ENCODE measurements at regions not wholly inside any gene's neighbourhood (a gene's known extent, or its start where the extent isn't known, plus 50 kb on each side); places are given as distances from the start of the nearest gene placed in this dataset.
"Not testable (repeated sequence)": the region's sequence is repeated elsewhere in the genome, so short reads cannot be mapped to it uniquely, and the experiment has no call there.

DNA sequence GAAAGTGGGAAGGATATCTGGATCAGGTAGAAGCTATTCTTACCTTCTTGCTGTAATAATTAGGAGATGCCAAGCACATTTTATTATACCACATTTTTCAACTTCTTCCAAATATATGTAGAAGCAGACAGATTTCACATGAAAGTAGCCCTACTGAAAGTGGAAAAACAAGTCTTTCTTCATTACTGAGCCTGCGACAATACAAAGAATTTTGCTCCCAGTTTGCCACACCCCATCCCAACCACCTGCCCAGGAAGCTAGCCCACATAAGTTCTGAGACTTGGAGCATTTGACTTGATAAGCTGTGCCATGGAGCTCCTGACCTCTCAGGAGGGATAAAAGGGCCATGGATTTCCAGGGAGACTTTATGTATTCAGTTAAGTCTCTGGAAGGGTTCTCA is 249.1 kb upstream of the ADCY2 start:
- DNase-seq, result no peak

DNA sequence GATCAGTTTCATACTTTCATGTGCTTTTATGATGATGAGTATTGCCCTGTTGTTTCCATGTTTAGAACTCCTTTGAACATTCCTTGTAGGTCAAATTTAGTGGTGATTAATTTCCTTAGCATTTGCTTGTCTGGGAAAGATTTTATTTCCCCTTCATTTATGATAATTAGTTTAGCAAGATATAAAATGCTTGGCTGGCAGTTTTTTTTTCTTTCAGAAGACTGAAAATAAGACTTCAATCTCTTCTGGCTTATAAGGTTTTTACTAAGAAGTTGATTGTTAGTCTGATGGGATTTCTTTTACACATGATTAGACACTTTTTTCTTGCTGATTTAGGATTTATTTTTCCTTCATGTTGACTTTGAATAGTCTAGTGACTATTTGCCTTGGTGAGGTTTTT is 238.9 kb upstream of the ADCY2 start:
- DNase-seq, result no peak

DNA sequence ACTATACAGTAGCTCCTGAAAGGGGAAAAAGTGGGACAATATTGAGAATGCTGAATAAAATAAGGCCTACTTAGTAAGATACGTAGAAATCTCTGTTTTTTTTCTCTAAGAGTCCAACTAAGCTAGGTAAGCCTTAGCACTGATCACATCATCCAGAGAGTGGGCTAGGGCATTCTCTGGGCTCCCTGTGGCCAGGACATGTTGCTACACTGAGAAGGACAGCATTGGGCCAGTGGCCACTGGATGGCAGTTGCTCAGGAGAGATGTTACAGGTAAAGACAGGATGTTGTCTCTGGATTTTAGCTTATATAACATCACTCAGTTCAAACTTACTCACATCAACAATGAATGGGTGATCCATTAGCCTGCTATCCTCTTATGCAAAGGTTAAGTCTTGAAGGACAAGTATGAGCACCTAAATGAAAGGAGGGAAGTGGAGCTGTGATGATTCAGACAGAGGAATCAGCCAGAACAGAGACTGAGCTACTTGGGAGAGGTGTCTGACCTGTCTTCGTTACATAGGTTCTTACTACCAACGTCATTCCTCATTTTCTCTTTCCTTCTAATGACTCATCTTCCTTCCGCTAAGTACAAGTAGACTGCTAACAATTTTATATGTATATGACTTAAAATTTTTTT is 226.6 kb upstream of the ADCY2 start:
- DNase-seq, result no peak

- DNase-seq, result not testable (repeated sequence)
Observed at GRCh38 chr5:7170785-7171184, 225.2 kb upstream of the ADCY2 start.

- no peak for DNase-seq
Observed at GRCh38 chr5:7179364-7179763, 216.6 kb upstream of the ADCY2 start.

DNA sequence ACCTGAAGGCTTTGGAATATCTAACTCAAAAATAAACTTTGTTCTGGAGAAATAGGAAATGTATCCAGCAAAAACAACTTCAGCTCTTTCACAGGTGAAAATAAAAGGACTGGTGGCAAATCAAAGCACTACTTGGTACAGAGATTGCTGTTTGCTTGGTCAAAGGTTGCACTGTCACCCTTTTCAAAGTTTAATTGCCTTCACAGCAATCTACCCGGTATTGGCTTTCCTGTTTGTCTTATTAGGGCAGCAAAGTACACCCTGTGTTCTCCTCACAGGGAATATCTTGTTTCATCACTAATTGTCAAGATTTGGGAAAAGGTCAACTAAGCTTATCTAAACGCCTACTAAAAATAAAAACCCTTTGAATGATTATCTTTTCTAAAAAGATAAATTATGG is 214.1 kb upstream of the ADCY2 start:
- no peak for DNase-seq

DNA sequence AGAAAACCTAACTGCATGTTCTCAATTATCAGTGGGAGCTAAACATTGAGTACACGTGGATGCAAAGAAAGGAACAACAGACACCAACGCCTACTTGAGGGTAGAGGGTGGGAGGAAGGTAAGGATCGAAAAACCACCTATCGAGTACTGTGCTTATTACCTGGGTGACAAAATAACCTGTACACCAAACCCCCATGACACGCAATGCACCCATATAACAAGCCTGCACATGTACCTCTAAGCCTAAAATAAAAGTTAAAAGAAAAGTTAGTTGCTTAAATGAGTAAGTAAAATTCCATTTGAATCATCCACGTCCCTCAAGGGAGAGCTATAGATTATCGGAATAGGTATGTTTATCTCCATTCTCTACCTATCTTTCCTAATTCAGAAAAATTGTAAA is 210.2 kb upstream of the ADCY2 start:
- DNase-seq, result no peak

DNA sequence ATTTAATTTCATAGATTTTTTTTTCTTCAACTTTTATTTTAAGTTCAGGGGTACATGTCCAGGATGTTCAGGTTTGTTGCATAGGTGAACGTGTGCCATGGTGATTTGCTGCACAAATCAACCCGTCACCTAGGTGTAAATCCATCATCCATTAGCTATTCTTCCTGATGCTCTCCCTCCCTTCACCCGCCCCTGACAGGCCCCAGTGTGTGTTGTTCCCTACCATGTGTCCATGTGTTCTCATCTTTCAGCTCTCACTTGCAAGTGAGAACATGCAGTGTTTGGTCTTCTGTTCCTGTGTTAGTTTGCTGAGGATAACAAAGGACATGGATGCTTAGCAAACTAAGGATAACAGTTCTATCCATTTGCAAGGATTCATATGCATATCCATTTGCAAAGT is 209.1 kb upstream of the ADCY2 start:
- DNase-seq, result no peak

GRCh38 chr5:7190712-7191250 is 205.2 kb upstream of the ADCY2 start:
- no peak for DNase-seq

GRCh38 chr5:7192016-7192415 is 203.9 kb upstream of the ADCY2 start:
- DNase-seq, result no peak

DNA sequence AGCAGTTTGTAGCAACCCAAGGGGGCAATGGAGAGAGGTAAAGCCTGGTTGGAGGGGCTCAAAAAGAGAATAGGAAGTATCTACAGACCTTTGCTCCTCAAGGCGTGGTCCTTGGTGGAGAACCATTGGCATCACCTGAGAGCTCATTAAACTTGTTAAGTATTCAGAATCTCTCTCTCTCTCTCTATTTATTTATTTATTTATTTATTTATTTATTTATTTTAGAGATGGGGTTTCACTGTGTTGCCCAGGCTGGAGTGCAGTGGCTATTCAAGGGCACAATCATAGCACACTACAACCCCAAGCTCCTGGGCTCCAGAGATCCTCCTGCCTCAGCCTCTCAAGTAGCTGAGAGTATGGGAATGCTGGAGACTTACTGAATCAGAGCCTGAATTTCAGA is 193.1 kb upstream of the ADCY2 start:
- DNase-seq, result no peak

- DNase-seq, result no peak
Observed at GRCh38 chr5:7207979-7208378, 188.0 kb upstream of the ADCY2 start.

- no peak for DNase-seq
Observed at GRCh38 chr5:7208938-7209337, 187.0 kb upstream of the ADCY2 start.

- DNase-seq, result no peak
Observed at GRCh38 chr5:7209658-7210057, 186.3 kb upstream of the ADCY2 start.

DNA sequence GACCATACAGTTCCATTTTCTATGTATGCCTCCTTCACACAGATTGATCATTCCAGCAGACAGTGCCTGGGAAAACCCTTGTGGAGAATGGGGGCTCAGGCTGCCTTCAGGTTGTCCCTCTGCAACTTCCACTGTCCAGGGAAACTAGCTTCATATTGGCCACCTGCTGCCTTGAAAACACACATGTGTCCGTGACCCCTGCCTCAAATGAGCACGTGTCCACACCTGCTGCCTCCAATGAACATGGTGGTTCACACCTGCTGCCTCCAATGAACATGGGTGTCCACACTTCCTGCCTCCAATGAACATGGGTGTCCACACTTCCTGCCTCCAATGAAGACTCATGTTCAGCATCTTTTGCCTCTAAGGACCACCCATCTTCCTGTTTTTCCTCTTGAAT is 185.4 kb upstream of the ADCY2 start:
- DNase-seq, result no peak

- DNase-seq, result no peak
Observed at GRCh38 chr5:7213525-7213924, 182.4 kb upstream of the ADCY2 start.

DNA sequence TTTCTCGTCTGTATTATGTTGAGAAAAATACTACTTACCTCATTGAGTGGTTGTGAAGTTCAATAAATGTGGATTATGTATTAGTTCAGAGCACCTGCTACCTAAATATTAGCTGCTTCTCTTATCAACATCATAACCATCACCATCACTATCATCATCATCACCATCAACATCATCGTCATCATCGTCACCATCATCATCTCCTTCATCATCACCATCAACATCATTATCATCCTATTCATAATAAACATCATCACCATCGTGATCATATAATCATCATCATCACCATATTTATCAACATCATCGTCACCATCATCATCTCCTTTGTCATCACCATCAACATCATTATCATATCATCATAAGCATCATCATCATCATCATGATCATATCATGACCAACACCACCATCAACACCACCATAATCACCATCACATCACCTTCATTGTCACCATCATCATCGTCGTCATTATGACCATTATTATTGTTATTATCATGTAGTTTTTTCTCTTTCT is 181.0 kb upstream of the ADCY2 start:
- no peak for DNase-seq

DNA sequence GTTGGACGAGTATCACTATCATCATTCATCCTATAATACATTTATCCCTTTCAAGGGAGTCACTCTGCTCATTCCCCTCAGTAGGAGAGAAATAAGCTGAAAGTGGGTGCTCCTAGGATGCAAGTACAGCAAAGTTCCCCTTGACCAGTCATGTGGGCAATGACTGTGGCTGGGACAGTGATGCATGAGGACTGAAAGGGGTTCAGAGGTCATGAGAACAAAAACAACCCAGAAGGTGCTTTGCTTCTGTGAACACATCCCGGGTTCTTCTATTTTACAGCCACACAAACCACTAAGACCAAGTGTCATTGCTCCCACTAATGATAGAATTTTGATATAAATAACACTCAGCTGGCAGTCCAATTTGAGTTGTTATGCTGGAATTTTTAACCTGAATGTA is 177.8 kb upstream of the ADCY2 start:
- no peak for DNase-seq

DNA sequence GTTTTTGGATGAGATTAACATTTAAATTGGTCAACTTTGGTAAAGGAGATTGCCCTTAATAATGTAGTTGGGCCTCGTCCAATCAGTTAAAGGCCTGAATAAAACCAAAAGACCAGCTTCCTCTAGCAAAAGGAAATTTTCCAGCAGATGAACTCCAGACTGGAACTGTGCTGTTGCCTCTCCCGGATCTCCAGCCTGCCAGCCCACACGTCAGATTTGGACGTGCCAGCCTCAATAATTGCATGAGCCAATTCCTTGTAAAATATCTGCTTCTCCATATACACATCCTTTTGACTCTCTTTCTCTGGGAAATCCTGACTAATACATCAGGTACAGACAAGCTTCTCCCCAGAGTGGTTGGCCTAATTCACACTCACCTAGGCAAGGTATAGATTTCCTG is 175.8 kb upstream of the ADCY2 start:
- no peak for DNase-seq

DNA sequence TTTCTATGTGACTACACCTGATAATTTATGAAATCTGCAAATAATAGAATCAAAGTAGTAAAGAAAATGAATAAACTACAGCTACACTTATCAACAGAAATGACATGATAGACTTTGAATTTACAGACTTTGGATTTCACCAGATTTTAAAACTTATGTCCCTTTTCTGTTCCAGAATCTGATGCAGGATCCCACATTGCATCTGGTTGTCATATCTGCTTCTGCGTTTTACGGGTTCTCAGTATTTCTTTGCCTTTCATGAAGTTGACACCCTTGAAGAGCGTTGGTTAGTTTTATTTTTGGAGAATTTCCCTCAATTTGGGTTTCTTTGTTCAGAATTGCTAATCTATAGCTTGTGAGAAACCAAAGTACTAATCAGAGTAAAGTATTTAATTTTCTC is 174.9 kb upstream of the ADCY2 start:
- DNase-seq, result no peak

DNA sequence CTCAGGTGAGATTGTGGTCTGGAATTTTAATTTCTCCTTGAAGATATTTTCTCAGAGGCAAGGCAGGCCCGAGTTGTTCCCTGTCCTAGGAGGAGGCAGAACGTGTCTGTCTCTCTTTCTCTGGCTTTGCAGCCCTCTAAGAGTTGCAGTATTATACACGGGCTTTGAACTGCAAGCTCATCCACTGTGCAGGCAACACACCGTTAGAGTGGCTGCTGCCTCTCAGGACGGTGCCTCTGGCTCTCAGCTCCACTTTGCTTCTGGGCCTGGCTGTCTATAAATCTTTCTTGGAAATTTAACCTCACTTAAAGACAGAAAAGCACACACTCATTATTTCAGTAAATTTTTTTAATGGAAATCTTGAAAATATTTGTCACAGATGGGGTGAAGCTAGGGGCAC is 170.1 kb upstream of the ADCY2 start:
- no peak for DNase-seq

GRCh38 chr5:7242118-7242710 is 153.7 kb upstream of the ADCY2 start:
- no peak for DNase-seq

DNA sequence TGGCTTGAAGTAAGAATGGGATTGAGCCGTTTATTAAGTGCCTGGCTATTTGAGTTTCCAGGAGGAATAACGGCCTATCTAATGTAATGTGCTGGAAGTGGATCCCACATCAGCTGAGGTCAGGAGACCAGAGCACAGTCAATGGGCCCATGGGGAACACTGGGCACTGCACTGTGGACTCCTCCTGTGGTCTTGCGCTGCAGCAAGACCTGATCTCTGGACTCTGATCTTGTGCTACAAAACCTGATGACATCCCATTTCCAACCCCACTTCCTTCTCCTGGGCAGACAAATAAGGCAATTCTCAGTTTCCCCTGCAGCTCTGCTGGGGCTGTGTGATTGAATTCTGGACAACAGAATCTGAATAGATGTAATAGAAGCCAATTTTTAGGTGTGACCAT is 151.7 kb upstream of the ADCY2 start:
- DNase-seq, result no peak

GRCh38 chr5:7245121-7245651 is 150.8 kb upstream of the ADCY2 start:
- DNase-seq, result no peak

GRCh38 chr5:7246287-7246686 is 149.7 kb upstream of the ADCY2 start:
- DNase-seq, result no peak

All from GDM1 (cell line).